SK-N-DZ (cell line): ENCODE measurements at regions not wholly inside any gene's neighbourhood (a gene's known extent, or its start where the extent isn't known, plus 50 kb on each side); places are given as distances from the start of the nearest gene placed in this dataset.
A peak's percentile ranks its signal among the peaks of the same experiment; 100 is the strongest.
"Not testable (repeated sequence)": the region's sequence is repeated elsewhere in the genome, so short reads cannot be mapped to it uniquely, and the experiment has no call there.

Experiments used
- DNase-seq: peaks from one replicate; pipeline ENCODE4 v3.0.0-alpha.2; 2015; ENCODE audit warnings: low spot score

GRCh38 chr3:109656225-109656624, 318.9 kb upstream of the DPPA4 start:
- peak; percentile 52 for DNase-seq

GRCh38 chr3:109678600-109678999, 341.3 kb upstream of the DPPA4 start:
- no peak for DNase-seq

GRCh38 chr3:109679664-109680063, 342.3 kb upstream of the DPPA4 start:
- DNase-seq, result no peak

GRCh38 chr3:109683746-109684145, 346.4 kb upstream of the DPPA4 start:
- no peak for DNase-seq

- DNase-seq, result no peak
These were observed 348.0 kb upstream of the DPPA4 start for GRCh38 chr3:109685084-109686079.

GRCh38 chr3:109687626-109688025, 350.3 kb upstream of the DPPA4 start:
- DNase-seq, result no peak

- no peak for DNase-seq
These were observed 359.6 kb upstream of the DPPA4 start for GRCh38 chr3:109696932-109697331.

- no peak for DNase-seq
These were observed 364.9 kb upstream of the DPPA4 start for GRCh38 chr3:109702252-109702651.

- DNase-seq, result no peak
These were observed 365.6 kb upstream of the DPPA4 start for GRCh38 chr3:109702976-109703375.

GRCh38 chr3:109705133-109705532, 367.8 kb upstream of the DPPA4 start:
- not testable (repeated sequence) for DNase-seq

GRCh38 chr3:109707617-109708016, 370.3 kb upstream of the DPPA4 start:
- DNase-seq, result peak; percentile 12

GRCh38 chr3:109713288-109713687, 375.9 kb upstream of the DPPA4 start:
- no peak for DNase-seq

- DNase-seq, result no peak
These were observed 378.4 kb upstream of the DPPA4 start for GRCh38 chr3:109715707-109716106.

GRCh38 chr3:109718850-109719249, 381.5 kb upstream of the DPPA4 start:
- no peak for DNase-seq

- no peak for DNase-seq
These were observed 391.6 kb upstream of the DPPA4 start for GRCh38 chr3:109728861-109729494.

- peak; percentile 60 for DNase-seq
These were observed 394.5 kb upstream of the DPPA4 start for GRCh38 chr3:109731639-109732473.

GRCh38 chr3:109743981-109744380, 406.6 kb upstream of the DPPA4 start:
- DNase-seq, result no peak

GRCh38 chr3:109772520-109772919, 435.2 kb upstream of the DPPA4 start:
- DNase-seq, result no peak

GRCh38 chr3:109774108-109774507, 436.8 kb upstream of the DPPA4 start:
- DNase-seq, result no peak

- DNase-seq, result no peak
These were observed 446.9 kb upstream of the DPPA4 start for GRCh38 chr3:109784285-109784684.

- peak; percentile 81 for DNase-seq
These were observed 447.7 kb upstream of the DPPA4 start for GRCh38 chr3:109784852-109785631.
